ENCODE measurements at regions not wholly inside any gene's neighbourhood (a gene's known extent, or its start where the extent isn't known, plus 50 kb on each side); places are given as distances from the start of the nearest gene placed in this dataset.

DNA sequence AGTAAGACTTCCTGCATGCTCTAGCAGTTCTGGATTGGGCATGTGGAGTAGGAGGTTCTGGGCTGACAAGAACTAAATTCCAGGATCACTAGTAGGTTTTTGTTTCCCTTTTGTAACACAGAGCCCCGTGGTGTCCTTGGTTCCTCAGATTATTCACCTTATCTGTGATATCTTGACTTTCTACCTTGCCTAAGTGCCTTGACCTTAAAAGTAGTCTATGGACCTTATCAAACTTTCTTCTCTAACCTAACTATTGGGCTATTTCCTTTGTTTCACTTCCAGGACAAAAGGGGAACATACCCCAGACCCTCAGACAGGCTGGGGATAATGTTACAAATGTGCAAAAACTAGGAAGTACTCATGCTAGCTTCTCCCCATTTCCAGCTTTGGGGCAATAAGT, 595.3 kb downstream of the PSAT1 start:
- TF ChIP-seq, protein P1, sequence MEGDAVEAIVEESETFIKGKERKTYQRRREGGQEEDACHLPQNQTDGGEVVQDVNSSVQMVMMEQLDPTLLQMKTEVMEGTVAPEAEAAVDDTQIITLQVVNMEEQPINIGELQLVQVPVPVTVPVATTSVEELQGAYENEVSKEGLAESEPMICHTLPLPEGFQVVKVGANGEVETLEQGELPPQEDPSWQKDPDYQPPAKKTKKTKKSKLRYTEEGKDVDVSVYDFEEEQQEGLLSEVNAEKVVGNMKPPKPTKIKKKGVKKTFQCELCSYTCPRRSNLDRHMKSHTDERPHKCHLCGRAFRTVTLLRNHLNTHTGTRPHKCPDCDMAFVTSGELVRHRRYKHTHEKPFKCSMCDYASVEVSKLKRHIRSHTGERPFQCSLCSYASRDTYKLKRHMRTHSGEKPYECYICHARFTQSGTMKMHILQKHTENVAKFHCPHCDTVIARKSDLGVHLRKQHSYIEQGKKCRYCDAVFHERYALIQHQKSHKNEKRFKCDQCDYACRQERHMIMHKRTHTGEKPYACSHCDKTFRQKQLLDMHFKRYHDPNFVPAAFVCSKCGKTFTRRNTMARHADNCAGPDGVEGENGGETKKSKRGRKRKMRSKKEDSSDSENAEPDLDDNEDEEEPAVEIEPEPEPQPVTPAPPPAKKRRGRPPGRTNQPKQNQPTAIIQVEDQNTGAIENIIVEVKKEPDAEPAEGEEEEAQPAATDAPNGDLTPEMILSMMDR (IDR thresholded peaks at IDR 0.05): no peak
- TF ChIP-seq EP300 (IDR thresholded peaks at IDR 0.05): no peak
- TF ChIP-seq JUNB (IDR thresholded peaks at IDR 0.05): no peak
- TF ChIP-seq CHD2 (IDR thresholded peaks at IDR 0.05; ENCODE audit: low read length, partially characterized antibody): no peak
- no peak for TF ChIP-seq ZNF302 (CRISPR knock-in tag; IDR thresholded peaks at IDR 0.05)
- TF ChIP-seq POLR2A (IDR thresholded peaks at IDR 0.05; ENCODE audit: low read length): no peak
- no peak for TF ChIP-seq NR3C1 (IDR thresholded peaks at IDR 0.05)
- TF ChIP-seq RFX5 (IDR thresholded peaks at IDR 0.05): no peak
- no peak for TF ChIP-seq ZC3H11A (IDR thresholded peaks at IDR 0.05)
- TF ChIP-seq, protein P2, sequence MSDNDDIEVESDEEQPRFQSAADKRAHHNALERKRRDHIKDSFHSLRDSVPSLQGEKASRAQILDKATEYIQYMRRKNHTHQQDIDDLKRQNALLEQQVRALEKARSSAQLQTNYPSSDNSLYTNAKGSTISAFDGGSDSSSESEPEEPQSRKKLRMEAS (IDR thresholded peaks at IDR 0.05): no peak
- no peak for TF ChIP-seq BHLHE40 (IDR thresholded peaks at IDR 0.05; ENCODE audit: low read depth, low read length)
